ENCODE measurements at regions not wholly inside any gene's neighbourhood (a gene's known extent, or its start where the extent isn't known, plus 50 kb on each side); places are given as distances from the start of the nearest gene placed in this dataset.

GRCh38 chr1:220431554-220432239 is 96.2 kb upstream of the MARK1 start:
- H2BK20ac ChIP-seq (ENCODE audit: low read length), result no peak overlapping the region
- no peaks in the 10 kb centered on the region for H3K23me2 ChIP-seq (ENCODE audit: low read depth, low read length)
- H4K8ac ChIP-seq (ENCODE audit: extremely low read depth, insufficient read depth, low read length), result no peak overlapping the region
- H2BK15ac ChIP-seq (ENCODE audit: low read length), result no peak overlapping the region
- H3K9ac ChIP-seq (replicated peaks in 1 of 4; ENCODE audit: extremely low read depth in 1 of 4, low read depth in 3 of 4, low read length in 3 of 4), result no peak overlapping the region
- no peaks in the 10 kb centered on the region for H3K79me2 ChIP-seq (ENCODE audit: control insufficient read depth in 1 of 2, insufficient read depth in 2 of 2, low read length in 2 of 2)
- FAIRE-seq, result no peak
- no peaks in the 10 kb centered on the region for H3K79me1 ChIP-seq (ENCODE audit: low read depth, low read length)
- no peaks in the 10 kb centered on the region for H3K9me3 ChIP-seq (ENCODE audit: insufficient read depth in 2 of 2, low read depth in 1 of 2, low read length in 1 of 2)
- 85% methylated on average over 7 of the region's 7 CpGs; no CpG with 5 or more reads in 1 of the 2 experiments for WGBS, 2 experiments (ENCODE audit: extremely low coverage in 1 of 2, insufficient coverage in 1 of 2, insufficient read length in 1 of 2, insufficient replicate concordance in 2 of 2, low coverage in 1 of 2, low lambda C conversion rate in 2 of 2, missing lambda C conversion rate in 1 of 2)
- H2BK5ac ChIP-seq (ENCODE audit: low read depth, low read length), result no peak overlapping the region
- ChIA-PET CTCF (ENCODE audit: partially characterized antibody) (interaction anchor here (1.0 to 2.0 kb wide), 5 partner anchors 9 to 136 kb away, joined by 3 to 6 read pairs (median 4); no protein-coding TSS in a partner anchor), POLR2A (ENCODE audit: partially characterized antibody) (no interaction called here)
- H4K91ac ChIP-seq (replicated peaks; ENCODE audit: insufficient read length, low read length), result no peak overlapping the region
- no peak overlapping the region for H3K56ac ChIP-seq (replicated peaks; ENCODE audit: insufficient read length, low read depth, low read length)
- H2BK120ac ChIP-seq (replicated peaks; ENCODE audit: low read depth, low read length), result no peak overlapping the region
- no peak for DNase-seq (ENCODE audit: low read depth in 1 of 2, low spot score in 2 of 2)
- H3K4me3 ChIP-seq (ENCODE audit: extremely low read depth in 1 of 4, insufficient read depth in 2 of 4, low read depth in 3 of 4, low read length in 4 of 4), result no peak overlapping the region
- H3K4ac ChIP-seq (replicated peaks; ENCODE audit: insufficient read length, low read depth, low read length), result no peak overlapping the region
- H2AK5ac ChIP-seq (ENCODE audit: low read depth, low read length), result no peak overlapping the region
- H3K27ac ChIP-seq (ENCODE audit: low read depth, low read length), result no peak overlapping the region
- no peak overlapping the region for H3K23ac ChIP-seq (ENCODE audit: insufficient read length)
- H2BK12ac ChIP-seq (ENCODE audit: low read depth, low read length), result no peak overlapping the region
- H3K27me3 ChIP-seq (replicated peaks in 1 of 4; ENCODE audit: control insufficient read depth in 3 of 4, extremely low read depth in 1 of 4, insufficient read depth in 3 of 4, low read length in 3 of 4), result no peaks in the 10 kb centered on the region
- H3K18ac ChIP-seq (ENCODE audit: extremely low read depth, low read length), result no peak overlapping the region
- no peaks in the 10 kb centered on the region for H4K20me1 ChIP-seq (replicated peaks in 1 of 2; ENCODE audit: control insufficient read depth in 1 of 2, insufficient read depth in 2 of 2, low read length in 2 of 2)
- H3K4me2 ChIP-seq (ENCODE audit: insufficient read depth in 1 of 2, low read depth in 2 of 2, low read length in 2 of 2), result no peak overlapping the region
- no peaks in the 10 kb centered on the region for H3K36me3 ChIP-seq (ENCODE audit: control insufficient read depth in 2 of 4, insufficient read depth in 4 of 4, low read length in 3 of 4)
- H3K14ac ChIP-seq (ENCODE audit: insufficient read length), result no peak overlapping the region
- peaks cover 0 to 4% (median 2%) of the 10 kb centered on the region in 4 experiments; a peak in 3 of 7 replicates for H3K4me1 ChIP-seq (replicated peaks in 1 of 4; ENCODE audit: control insufficient read depth in 3 of 4, insufficient read depth in 4 of 4, low read length in 3 of 4)
- H4K5ac ChIP-seq (ENCODE audit: insufficient read length, low read depth, low read length), result no peak overlapping the region
- no peak overlapping the region for H2AFZ ChIP-seq (ENCODE audit: low read length)
- TF ChIP-seq TCF12 (IDR thresholded peaks at IDR 0.05; ENCODE audit: low read depth, low read length), result no peak
- no peak for TF ChIP-seq YY1 (IDR thresholded peaks at IDR 0.05; ENCODE audit: low read depth, low read length)
- no peak for TF ChIP-seq POLR2A (IDR thresholded peaks at IDR 0.05; ENCODE audit: control extremely low read depth in 1 of 2, low read depth in 2 of 2, low read length in 2 of 2)
- TF ChIP-seq SP4 (IDR thresholded peaks at IDR 0.05; ENCODE audit: low read length), result no peak
- no peak for TF ChIP-seq CBX8 (IDR thresholded peaks at IDR 0.05; ENCODE audit: borderline replicate concordance, low read depth, low read length)
- no peak for TF ChIP-seq TAF1 (IDR thresholded peaks at IDR 0.05; ENCODE audit: low read depth, low read length)
- no peak for TF ChIP-seq CTBP2 (IDR thresholded peaks at IDR 0.05; ENCODE audit: borderline replicate concordance, insufficient read depth, insufficient read length, low read length)
- TF ChIP-seq EP300 (IDR thresholded peaks at IDR 0.05; ENCODE audit: borderline replicate concordance in 1 of 2, low read depth in 2 of 2, low read length in 2 of 2), result no peak
- no peak for TF ChIP-seq NRF1 (IDR thresholded peaks at IDR 0.05; ENCODE audit: low read depth, low read length)
- no peak for TF ChIP-seq RXRA (IDR thresholded peaks at IDR 0.05; ENCODE audit: insufficient read depth, low read depth, low read length)
- TF ChIP-seq USF2 (IDR thresholded peaks at IDR 0.05; ENCODE audit: low read length), result no peak
- no peak for TF ChIP-seq SUZ12 (IDR thresholded peaks at IDR 0.05; ENCODE audit: low read length)
- TF ChIP-seq POU5F1 (IDR thresholded peaks at IDR 0.05; ENCODE audit: low read depth, low read length), result no peak

Data from H1 (cell line).